Neural cell (in vitro differentiated cells): ENCODE measurements at regions not wholly inside any gene's neighbourhood (a gene's known extent, or its start where the extent isn't known, plus 50 kb on each side); places are given as distances from the start of the nearest gene placed in this dataset.

Experiments
- H2AFZ ChIP-seq: fragments of 200-600, 300-800 bp; sonication (generic), shearing (Covaris generic); 2 replicates; pipeline ENCODE4 v1.6.0; 2014; ENCODE audit warnings: low read depth, mild to moderate bottlenecking, antibody characterized with exemption, low read length, moderate library complexity
- H3F3A ChIP-seq: fragments of 200-600 bp; shearing (Covaris generic); 2 replicates; pipeline ENCODE4 v1.6.1; 2016; ENCODE audit warnings: mild to moderate bottlenecking, moderate library complexity, mixed read lengths, antibody characterized with exemption, low read length; ENCODE audit not compliant: insufficient read depth, poor library complexity, severe bottlenecking
- H3K27ac ChIP-seq: fragments of 200-600, 300-800 bp; sonication (generic), shearing (Covaris generic); 2 replicates; pipeline ENCODE4 v1.5.1; 2014; ENCODE audit warnings: mild to moderate bottlenecking, low read length, moderate library complexity
- H3K27me3 ChIP-seq: fragments of 300-800, 200-600 bp; sonication (generic), shearing (Covaris generic); 2 replicates; pipeline ENCODE4 v1.6.0; 2014; ENCODE audit warnings: mild to moderate bottlenecking, low read depth, low read length, moderate library complexity; ENCODE audit not compliant: insufficient read depth
- H3K36me3 ChIP-seq: fragments of 300-800, 200-600 bp; sonication (generic), shearing (Covaris generic); 2 replicates; pipeline ENCODE4 v1.5.1; 2014; ENCODE audit warnings: mild to moderate bottlenecking, antibody characterized with exemption, low read length, moderate library complexity; ENCODE audit not compliant: insufficient read depth
- H3K4me2 ChIP-seq: fragments of 300-800, 200-600 bp; sonication (generic), shearing (Covaris generic); 2 replicates; pipeline ENCODE4 v1.6.0; 2014; ENCODE audit warnings: mild to moderate bottlenecking, low read length
- H3K4me3 ChIP-seq: fragments of 300-800, 200-600 bp; sonication (generic), shearing (Covaris generic); 2 replicates; pipeline ENCODE4 v1.5.1; 2014; ENCODE audit warnings: mild to moderate bottlenecking, low read length, moderate library complexity
- H3K79me2 ChIP-seq: fragments of 200-600 bp; shearing (Covaris generic); replicated peaks from 2 replicates; pipeline ENCODE4 v1.6.0; 2014; ENCODE audit warnings: mild to moderate bottlenecking, low read length, moderate library complexity; ENCODE audit not compliant: insufficient read depth
- H3K9ac ChIP-seq: fragments of 300-800, 200-600 bp; sonication (generic), shearing (Covaris generic); 2 replicates; pipeline ENCODE4 v1.6.1; 2016; ENCODE audit warnings: mild to moderate bottlenecking, low read length, mixed read lengths
- H3K9me2 ChIP-seq: fragments of 200-600 bp; shearing (Covaris generic); 2 replicates; pipeline ENCODE4 v1.6.1; 2016; ENCODE audit warnings: mild to moderate bottlenecking, low read length, mixed read lengths; ENCODE audit not compliant: insufficient read depth
- H3K9me3 ChIP-seq: fragments of 200-600, 300-800 bp; sonication (generic), shearing (Covaris generic); 2 replicates; pipeline ENCODE4 v1.6.1; 2016; ENCODE audit warnings: mild to moderate bottlenecking, mixed run types, low read length, moderate library complexity, mixed read lengths
- H4K20me1 ChIP-seq: fragments of 200-600 bp; shearing (Covaris generic); 2 replicates; pipeline ENCODE4 v1.6.1; 2016; ENCODE audit warnings: mild to moderate bottlenecking, mixed run types; ENCODE audit not compliant: insufficient read depth
- EP300 ChIP-seq: fragments of 450-650 bp; conservative IDR thresholded peaks from 2 replicates; pipeline ENCODE4 v1.6.1; 2014; ENCODE audit warnings: antibody characterized with exemption, mild to moderate bottlenecking, moderate library complexity; ENCODE audit not compliant: poor library complexity, severe bottlenecking
- EZH2 ChIP-seq: fragments of 200-600, 300-800 bp; shearing (Covaris generic), sonication (generic); IDR thresholded peaks from 2 replicates; pipeline ENCODE4 v1.6.1; 2014; ENCODE audit warnings: antibody characterized with exemption, low read length, borderline replicate concordance, mild to moderate bottlenecking; ENCODE audit not compliant: insufficient read depth, poor library complexity, severe bottlenecking
- MXI1 ChIP-seq: fragments of 450-650 bp; conservative IDR thresholded peaks from 2 replicates; pipeline ENCODE4 v1.6.1; 2014; ENCODE audit warnings: antibody characterized with exemption, mild to moderate bottlenecking; ENCODE audit not compliant: poor library complexity, severe bottlenecking
- POLR2AphosphoS5 ChIP-seq: IDR thresholded peaks from 2 replicates; pipeline ENCODE4 v1.6.1; 2012
- RAD21 ChIP-seq: fragments of 450-650 bp; conservative IDR thresholded peaks from 2 replicates; pipeline ENCODE4 v1.6.1; 2014; ENCODE audit warnings: antibody characterized with exemption, mild to moderate bottlenecking, moderate library complexity
- SMC3 ChIP-seq: fragments of 450-650 bp; conservative IDR thresholded peaks from 2 replicates; pipeline ENCODE4 v1.6.1; 2014; ENCODE audit warnings: antibody characterized with exemption, mild to moderate bottlenecking, moderate library complexity; ENCODE audit not compliant: poor library complexity
- TAF1 ChIP-seq: IDR thresholded peaks from 2 replicates; pipeline ENCODE4 v1.6.1; 2012; ENCODE audit warnings: low read depth
- TF ChIP-seq, protein P1 (sequence below): fragments of 450-650 bp; IDR thresholded peaks from 2 replicates; pipeline ENCODE4 v1.5.1; 2014; ENCODE audit warnings: antibody characterized with exemption, mild to moderate bottlenecking, moderate library complexity; ENCODE audit not compliant: poor library complexity, severe bottlenecking
- TF ChIP-seq, protein P2 (sequence below): IDR thresholded peaks from 2 replicates; pipeline ENCODE4 v1.6.1; 2012; ENCODE audit warnings: borderline replicate concordance

DNA sequence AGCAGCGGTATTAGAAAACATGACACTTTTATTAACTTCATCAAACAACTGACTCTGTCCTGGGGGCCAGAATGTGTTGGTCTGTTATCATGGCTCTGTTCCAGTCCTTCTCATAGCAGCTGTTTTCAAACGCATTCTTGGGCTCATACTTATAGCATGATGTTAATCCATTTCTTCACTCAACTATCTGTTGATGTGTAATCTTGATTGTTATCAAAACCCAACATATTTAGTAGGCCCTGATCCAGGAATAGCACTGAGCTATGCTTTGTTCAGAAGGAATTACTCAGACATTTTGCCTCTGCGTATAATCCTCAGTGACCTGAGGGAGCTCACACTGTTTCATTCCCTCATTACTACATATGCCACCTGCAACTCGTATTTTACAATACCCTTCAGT lies 315.9 kb downstream of the BMP4 start:
- Histone ChIP-seq H3K9me2 (no peaks in the 10 kb centered on the region), H3K27ac (no peak overlapping the region), H3K79me2 (no peaks in the 10 kb centered on the region), H2AFZ (no peak overlapping the region), H3K9ac (no peak overlapping the region), H3K4me2 (no peak overlapping the region), H4K20me1 (no peaks in the 10 kb centered on the region), H3K36me3 (no peaks in the 10 kb centered on the region), H3F3A (no peaks in the 10 kb centered on the region), H3K27me3 (no peaks in the 10 kb centered on the region), H3K9me3 (no peaks in the 10 kb centered on the region), H3K4me3 (no peak overlapping the region)
- TF ChIP-seq MXI1, result no peak
- no peak for TF ChIP-seq EP300
- TF ChIP-seq EZH2, result no peak
- TF ChIP-seq, protein P1, sequence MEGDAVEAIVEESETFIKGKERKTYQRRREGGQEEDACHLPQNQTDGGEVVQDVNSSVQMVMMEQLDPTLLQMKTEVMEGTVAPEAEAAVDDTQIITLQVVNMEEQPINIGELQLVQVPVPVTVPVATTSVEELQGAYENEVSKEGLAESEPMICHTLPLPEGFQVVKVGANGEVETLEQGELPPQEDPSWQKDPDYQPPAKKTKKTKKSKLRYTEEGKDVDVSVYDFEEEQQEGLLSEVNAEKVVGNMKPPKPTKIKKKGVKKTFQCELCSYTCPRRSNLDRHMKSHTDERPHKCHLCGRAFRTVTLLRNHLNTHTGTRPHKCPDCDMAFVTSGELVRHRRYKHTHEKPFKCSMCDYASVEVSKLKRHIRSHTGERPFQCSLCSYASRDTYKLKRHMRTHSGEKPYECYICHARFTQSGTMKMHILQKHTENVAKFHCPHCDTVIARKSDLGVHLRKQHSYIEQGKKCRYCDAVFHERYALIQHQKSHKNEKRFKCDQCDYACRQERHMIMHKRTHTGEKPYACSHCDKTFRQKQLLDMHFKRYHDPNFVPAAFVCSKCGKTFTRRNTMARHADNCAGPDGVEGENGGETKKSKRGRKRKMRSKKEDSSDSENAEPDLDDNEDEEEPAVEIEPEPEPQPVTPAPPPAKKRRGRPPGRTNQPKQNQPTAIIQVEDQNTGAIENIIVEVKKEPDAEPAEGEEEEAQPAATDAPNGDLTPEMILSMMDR, result no peak

DNA sequence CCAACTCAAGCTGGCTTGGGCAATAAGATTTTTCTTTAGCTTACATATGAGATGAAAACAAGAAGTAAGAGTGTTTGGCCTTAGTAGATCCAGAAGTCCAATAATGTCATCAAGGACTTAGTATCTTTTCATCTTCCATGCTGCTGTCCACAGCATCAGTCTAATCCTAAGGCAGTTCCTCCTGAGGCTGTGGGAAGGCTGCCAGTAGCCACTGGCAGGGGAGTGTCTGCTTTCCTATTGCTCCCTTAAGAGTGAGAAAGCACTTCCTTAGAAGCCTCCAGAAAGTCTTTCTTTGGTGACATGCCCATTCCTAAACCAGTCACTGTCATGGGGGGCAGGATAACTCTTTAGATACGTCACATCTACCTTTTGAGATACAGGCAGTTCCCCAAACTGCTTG lies 317.7 kb downstream of the BMP4 start:
- no peaks in the 10 kb centered on the region for H3K27me3 ChIP-seq
- H2AFZ ChIP-seq, result no peak overlapping the region
- no peaks in the 10 kb centered on the region for H3K36me3 ChIP-seq
- no peak overlapping the region for H3K4me3 ChIP-seq
- H3K4me2 ChIP-seq, result no peak overlapping the region
- H3K9ac ChIP-seq, result no peak overlapping the region
- H3K27ac ChIP-seq, result no peak overlapping the region
- no peaks in the 10 kb centered on the region for H3F3A ChIP-seq
- H3K9me3 ChIP-seq, result no peaks in the 10 kb centered on the region
- no peaks in the 10 kb centered on the region for H4K20me1 ChIP-seq
- H3K79me2 ChIP-seq, result no peaks in the 10 kb centered on the region
- H3K9me2 ChIP-seq, result no peaks in the 10 kb centered on the region
- no peak for TF ChIP-seq EZH2

DNA sequence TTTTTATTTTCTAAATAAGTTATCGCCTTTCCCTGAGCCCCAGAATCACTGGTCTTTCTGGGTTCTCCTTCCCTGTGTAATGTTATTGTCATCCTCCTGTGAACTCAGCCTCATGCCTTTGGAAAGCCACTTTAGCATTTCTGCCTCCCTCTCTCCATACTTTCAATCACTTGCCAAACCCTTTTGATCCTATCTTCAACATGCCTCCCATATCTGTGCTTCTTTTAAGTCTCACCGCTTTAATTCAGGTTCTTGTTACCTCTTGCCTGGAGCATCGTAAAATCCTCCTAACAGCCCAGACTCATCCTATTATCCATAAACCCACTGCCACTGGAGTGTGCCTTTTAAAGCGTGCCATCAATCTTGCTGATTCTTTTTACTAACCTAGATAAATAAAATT lies 321.8 kb downstream of the BMP4 start:
- Histone ChIP-seq H3K27me3 (no peaks in the 10 kb centered on the region), H3K4me3 (no peak overlapping the region), H3K27ac (no peak overlapping the region), H3K9me2 (no peaks in the 10 kb centered on the region), H2AFZ (no peak overlapping the region), H4K20me1 (no peaks in the 10 kb centered on the region), H3K79me2 (no peaks in the 10 kb centered on the region), H3K9ac (no peak overlapping the region), H3K9me3 (no peaks in the 10 kb centered on the region), H3F3A (no peaks in the 10 kb centered on the region), H3K4me2 (no peak overlapping the region), H3K36me3 (no peaks in the 10 kb centered on the region)
- TF ChIP-seq RAD21, result no peak
- TF ChIP-seq, protein P2, sequence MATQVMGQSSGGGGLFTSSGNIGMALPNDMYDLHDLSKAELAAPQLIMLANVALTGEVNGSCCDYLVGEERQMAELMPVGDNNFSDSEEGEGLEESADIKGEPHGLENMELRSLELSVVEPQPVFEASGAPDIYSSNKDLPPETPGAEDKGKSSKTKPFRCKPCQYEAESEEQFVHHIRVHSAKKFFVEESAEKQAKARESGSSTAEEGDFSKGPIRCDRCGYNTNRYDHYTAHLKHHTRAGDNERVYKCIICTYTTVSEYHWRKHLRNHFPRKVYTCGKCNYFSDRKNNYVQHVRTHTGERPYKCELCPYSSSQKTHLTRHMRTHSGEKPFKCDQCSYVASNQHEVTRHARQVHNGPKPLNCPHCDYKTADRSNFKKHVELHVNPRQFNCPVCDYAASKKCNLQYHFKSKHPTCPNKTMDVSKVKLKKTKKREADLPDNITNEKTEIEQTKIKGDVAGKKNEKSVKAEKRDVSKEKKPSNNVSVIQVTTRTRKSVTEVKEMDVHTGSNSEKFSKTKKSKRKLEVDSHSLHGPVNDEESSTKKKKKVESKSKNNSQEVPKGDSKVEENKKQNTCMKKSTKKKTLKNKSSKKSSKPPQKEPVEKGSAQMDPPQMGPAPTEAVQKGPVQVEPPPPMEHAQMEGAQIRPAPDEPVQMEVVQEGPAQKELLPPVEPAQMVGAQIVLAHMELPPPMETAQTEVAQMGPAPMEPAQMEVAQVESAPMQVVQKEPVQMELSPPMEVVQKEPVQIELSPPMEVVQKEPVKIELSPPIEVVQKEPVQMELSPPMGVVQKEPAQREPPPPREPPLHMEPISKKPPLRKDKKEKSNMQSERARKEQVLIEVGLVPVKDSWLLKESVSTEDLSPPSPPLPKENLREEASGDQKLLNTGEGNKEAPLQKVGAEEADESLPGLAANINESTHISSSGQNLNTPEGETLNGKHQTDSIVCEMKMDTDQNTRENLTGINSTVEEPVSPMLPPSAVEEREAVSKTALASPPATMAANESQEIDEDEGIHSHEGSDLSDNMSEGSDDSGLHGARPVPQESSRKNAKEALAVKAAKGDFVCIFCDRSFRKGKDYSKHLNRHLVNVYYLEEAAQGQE, result no peak
- TF ChIP-seq MXI1, result no peak
- no peak for TF ChIP-seq SMC3
- TF ChIP-seq, protein P1, result no peak
- TF ChIP-seq TAF1, result no peak
- no peak for TF ChIP-seq EZH2
- TF ChIP-seq POLR2AphosphoS5, result no peak
- no peak for TF ChIP-seq EP300
